HG03354 (cell line): ENCODE measurements at regions not wholly inside any gene's neighbourhood (a gene's known extent, or its start where the extent isn't known, plus 50 kb on each side); places are given as distances from the start of the nearest gene placed in this dataset.

Source experiments
- ATAC-seq: cut with Tn5 transposase; IDR thresholded peaks from one replicate; pipeline ENCODE4 v1.9.1; 2021; ENCODE audit warnings: mild to moderate bottlenecking; ENCODE audit not compliant: unreplicated experiment, poor library complexity, severe bottlenecking

- ATAC-seq = no peak
These were observed 57.5 kb upstream of the TMEM178A start for GRCh38 chr2:39608263-39608575.

- ATAC-seq = no peak
These were observed 56.9 kb upstream of the TMEM178A start for GRCh38 chr2:39608686-39609441.

- ATAC-seq = no peak
These were observed 55.8 kb upstream of the TMEM178A start for GRCh38 chr2:39609917-39610316.

GRCh38 chr2:39615675-39616074, 50.0 kb upstream of the TMEM178A start:
- ATAC-seq = no peak
